ENCODE measurements at regions not wholly inside any gene's neighbourhood (a gene's known extent, or its start where the extent isn't known, plus 50 kb on each side); places are given as distances from the start of the nearest gene placed in this dataset.

DNA sequence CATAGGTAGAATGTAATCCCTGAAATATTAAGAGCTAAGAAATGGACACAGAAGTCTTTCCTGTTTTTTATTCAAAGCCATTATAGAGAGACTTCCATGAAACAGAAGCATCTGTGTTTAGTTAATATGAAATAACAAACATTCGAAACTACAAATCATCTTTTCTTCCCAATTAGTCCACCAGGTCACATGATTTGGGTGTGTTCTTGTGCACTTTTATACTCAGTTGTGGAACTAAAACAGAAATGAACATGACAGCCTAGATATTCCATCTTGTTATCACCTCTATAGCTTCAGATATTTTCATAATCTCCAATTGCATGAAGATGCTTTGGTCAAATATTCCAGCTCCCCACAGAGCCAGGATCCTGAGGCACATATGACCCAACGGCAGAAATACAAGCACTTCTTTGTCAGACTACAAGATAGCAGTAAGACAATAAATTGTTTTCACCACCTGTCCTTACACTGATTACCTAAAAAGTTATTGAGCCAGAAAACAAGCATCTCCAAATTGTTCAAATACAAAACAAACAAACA, 116.8 kb upstream of the BEND6 start:
- Histone ChIP-seq H3K36me3 (no peaks in the 10 kb centered on the region), H3K4me1 (no peaks in the 10 kb centered on the region), H3K9me3 (no peaks in the 10 kb centered on the region), H3K27me3 (peaks cover 19% of the 10 kb centered on the region), H3K4me3 (no peak overlapping the region), H3K27ac (no peak overlapping the region), H3K9ac (ENCODE audit: low read depth in 2 of 2, low read length in 2 of 2) (no peak overlapping the region)
- intact Hi-C loops (cut with DNase I) = no loop called here
- no peak for DNase-seq
- TF ChIP-seq CTCF (IDR thresholded peaks at IDR 0.05) = no peak

GRCh38 chr6:56837322-56837894, 117.5 kb upstream of the BEND6 start:
- H3K4me1 ChIP-seq = no peaks in the 10 kb centered on the region
- H3K27ac ChIP-seq = no peak overlapping the region
- TF ChIP-seq CTCF (IDR thresholded peaks at IDR 0.05) = no peak
- H3K4me3 ChIP-seq = no peak overlapping the region
- no peak overlapping the region for H3K9ac ChIP-seq (ENCODE audit: low read depth in 2 of 2, low read length in 2 of 2)
- H3K9me3 ChIP-seq = no peaks in the 10 kb centered on the region
- peaks cover 12% of the 10 kb centered on the region for H3K27me3 ChIP-seq
- DNase-seq = no peak
- intact Hi-C loops (cut with DNase I) = no loop called here
- no peaks in the 10 kb centered on the region for H3K36me3 ChIP-seq

GRCh38 chr6:56835612-56836011, 119.3 kb upstream of the BEND6 start:
- H3K27me3 ChIP-seq = no peaks in the 10 kb centered on the region
- H3K4me3 ChIP-seq = no peak overlapping the region
- no peak for DNase-seq
- H3K36me3 ChIP-seq = no peaks in the 10 kb centered on the region
- no peak for TF ChIP-seq CTCF (IDR thresholded peaks at IDR 0.05)
- no peaks in the 10 kb centered on the region for H3K9me3 ChIP-seq
- no peak overlapping the region for H3K27ac ChIP-seq
- H3K4me1 ChIP-seq = no peaks in the 10 kb centered on the region
- intact Hi-C loops (cut with DNase I) = no loop called here
- H3K9ac ChIP-seq (ENCODE audit: low read depth in 2 of 2, low read length in 2 of 2) = no peak overlapping the region

DNA sequence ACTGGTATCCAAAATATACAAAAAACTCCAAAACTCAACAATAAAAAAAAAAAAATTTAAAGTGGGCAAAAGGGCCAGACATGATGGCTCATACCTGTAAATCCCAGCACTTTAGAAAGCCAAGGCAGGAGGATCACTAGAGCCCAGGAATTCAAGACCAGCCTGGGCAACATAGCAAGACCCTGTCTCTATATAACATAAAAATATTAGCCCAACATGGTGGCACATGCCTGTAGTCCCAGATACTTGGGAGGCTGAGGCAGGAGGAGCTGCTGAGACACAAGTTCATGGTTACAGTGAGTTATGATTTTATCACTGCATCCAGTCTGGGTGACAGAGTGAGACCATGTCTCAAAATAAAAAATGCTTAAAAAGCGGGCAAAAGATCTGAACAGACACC, 121.0 kb upstream of the BEND6 start:
- Histone ChIP-seq H3K9me3 (no peaks in the 10 kb centered on the region), H3K27ac (no peak overlapping the region), H3K36me3 (no peaks in the 10 kb centered on the region), H3K4me3 (no peak overlapping the region), H3K4me1 (no peaks in the 10 kb centered on the region), H3K9ac (ENCODE audit: low read depth in 2 of 2, low read length in 2 of 2) (no peak overlapping the region), H3K27me3 (no peaks in the 10 kb centered on the region)
- intact Hi-C loops (cut with DNase I) = no loop called here
- no peak for DNase-seq
- no peak for TF ChIP-seq CTCF (IDR thresholded peaks at IDR 0.05)

DNA sequence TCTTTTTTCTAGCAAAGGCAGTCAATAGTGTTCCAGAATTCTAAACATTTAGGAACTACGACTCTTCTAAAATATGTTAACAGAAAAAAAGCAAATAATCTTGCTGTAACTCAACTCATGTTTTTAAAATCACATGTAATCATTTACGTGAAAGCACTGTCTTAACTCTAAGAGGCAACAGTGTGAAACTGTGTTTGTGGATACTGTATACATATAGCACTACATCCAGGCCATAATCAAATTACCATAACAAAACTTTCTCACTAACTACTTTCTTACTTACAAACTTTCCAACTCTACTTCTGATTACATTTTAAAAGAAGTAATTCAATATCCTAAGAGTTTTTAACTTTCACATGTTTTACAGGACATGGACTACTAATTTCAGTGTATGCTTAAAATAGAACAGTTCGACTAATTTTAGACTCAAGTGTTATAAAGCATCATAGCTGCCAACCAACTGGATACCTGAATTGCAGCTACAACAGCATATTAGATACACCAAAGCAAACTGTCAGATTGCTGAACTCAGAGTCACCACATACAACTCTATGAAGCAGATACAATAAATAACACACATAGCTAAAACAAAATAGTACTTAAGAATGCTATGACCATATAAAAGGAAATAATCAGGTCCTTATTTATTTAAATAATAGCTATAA, 121.6 kb upstream of the BEND6 start:
- no peak overlapping the region for H3K4me3 ChIP-seq
- no peak for DNase-seq
- H3K36me3 ChIP-seq = no peaks in the 10 kb centered on the region
- no peak for TF ChIP-seq CTCF (IDR thresholded peaks at IDR 0.05)
- H3K4me1 ChIP-seq = no peaks in the 10 kb centered on the region
- no peak overlapping the region for H3K27ac ChIP-seq
- H3K9me3 ChIP-seq = no peaks in the 10 kb centered on the region
- H3K9ac ChIP-seq (ENCODE audit: low read depth in 2 of 2, low read length in 2 of 2) = no peak overlapping the region
- H3K27me3 ChIP-seq = no peaks in the 10 kb centered on the region
- intact Hi-C loops (cut with DNase I) = no loop called here
